ENCODE measurements at regions not wholly inside any gene's neighbourhood (a gene's known extent, or its start where the extent isn't known, plus 50 kb on each side); places are given as distances from the start of the nearest gene placed in this dataset.

DNA sequence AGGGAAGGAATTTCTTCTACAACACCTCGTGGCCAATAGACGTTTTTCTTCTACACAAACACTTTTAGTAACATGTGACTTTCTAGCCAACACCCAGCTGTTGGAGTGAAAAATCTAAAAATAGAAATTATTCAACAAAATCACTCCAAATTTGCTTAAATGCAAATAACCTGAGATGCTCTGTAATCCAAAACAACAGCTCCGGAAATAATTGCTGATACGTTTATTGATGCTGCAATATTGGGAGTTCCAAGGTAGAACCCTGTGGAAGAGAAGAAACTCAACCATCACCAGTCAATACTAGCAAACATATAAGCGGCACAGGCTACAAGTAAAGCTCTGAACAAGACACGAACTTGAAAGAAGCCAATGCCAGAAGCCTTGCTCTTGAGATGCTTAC lies 230.6 kb downstream of the ALDH8A1 start:
- H3K27me3 Mint-ChIP-seq (ENCODE audit: insufficient read depth, unreplicated experiment), result no peaks in the 10 kb centered on the region
- intact Hi-C loops (cut with micrococcal nuclease; ENCODE audit: unreplicated experiment), result no loop called here
- BruUV-seq (replicated peaks), result no TSS peak
- no peaks in the 10 kb centered on the region for H3K4me1 ChIP-seq
- H3K9me3 Mint-ChIP-seq (ENCODE audit: unreplicated experiment), result no peaks in the 10 kb centered on the region
- H3K36me3 Mint-ChIP-seq (ENCODE audit: insufficient read depth, unreplicated experiment), result no peaks in the 10 kb centered on the region
- DNase-seq, result no peak
- POLR2A ChIA-PET, result interaction anchor here (0.6 kb wide), 1 partner anchor 118 kb away, joined by 5 read pairs; no protein-coding TSS in a partner anchor
- H3K36me3 ChIP-seq (ENCODE audit: control insufficient read depth, insufficient read depth, low read length), result no peaks in the 10 kb centered on the region
- no peaks in the 10 kb centered on the region for H3K9me3 ChIP-seq
- no peak overlapping the region for H3K4me3 ChIP-seq (ENCODE audit: low read depth, low read length)
- H3K27me3 ChIP-seq (replicated peaks; ENCODE audit: control insufficient read depth, insufficient read depth, low read length), result no peaks in the 10 kb centered on the region
- TF ChIP-seq, protein P1, sequence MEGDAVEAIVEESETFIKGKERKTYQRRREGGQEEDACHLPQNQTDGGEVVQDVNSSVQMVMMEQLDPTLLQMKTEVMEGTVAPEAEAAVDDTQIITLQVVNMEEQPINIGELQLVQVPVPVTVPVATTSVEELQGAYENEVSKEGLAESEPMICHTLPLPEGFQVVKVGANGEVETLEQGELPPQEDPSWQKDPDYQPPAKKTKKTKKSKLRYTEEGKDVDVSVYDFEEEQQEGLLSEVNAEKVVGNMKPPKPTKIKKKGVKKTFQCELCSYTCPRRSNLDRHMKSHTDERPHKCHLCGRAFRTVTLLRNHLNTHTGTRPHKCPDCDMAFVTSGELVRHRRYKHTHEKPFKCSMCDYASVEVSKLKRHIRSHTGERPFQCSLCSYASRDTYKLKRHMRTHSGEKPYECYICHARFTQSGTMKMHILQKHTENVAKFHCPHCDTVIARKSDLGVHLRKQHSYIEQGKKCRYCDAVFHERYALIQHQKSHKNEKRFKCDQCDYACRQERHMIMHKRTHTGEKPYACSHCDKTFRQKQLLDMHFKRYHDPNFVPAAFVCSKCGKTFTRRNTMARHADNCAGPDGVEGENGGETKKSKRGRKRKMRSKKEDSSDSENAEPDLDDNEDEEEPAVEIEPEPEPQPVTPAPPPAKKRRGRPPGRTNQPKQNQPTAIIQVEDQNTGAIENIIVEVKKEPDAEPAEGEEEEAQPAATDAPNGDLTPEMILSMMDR (IDR thresholded peaks at IDR 0.05; ENCODE audit: insufficient read depth in 1 of 2, low read depth in 1 of 2, low read length in 1 of 2, severe bottlenecking in 1 of 2, unreplicated experiment in 1 of 2), result no peak
- no peak overlapping the region for H3K27ac Mint-ChIP-seq (ENCODE audit: unreplicated experiment)
- no peaks in the 10 kb centered on the region for H3K4me1 Mint-ChIP-seq (ENCODE audit: low read depth, unreplicated experiment)
- CTCF ChIA-PET, result no interaction called here
- no peak overlapping the region for H3K4me3 Mint-ChIP-seq (ENCODE audit: unreplicated experiment)

- H3K27me3 Mint-ChIP-seq (ENCODE audit: insufficient read depth, unreplicated experiment), result no peaks in the 10 kb centered on the region
- Histone ChIP-seq H3K27me3 (replicated peaks; ENCODE audit: control insufficient read depth, insufficient read depth, low read length) (no peaks in the 10 kb centered on the region), H3K4me3 (ENCODE audit: low read depth, low read length) (no peak overlapping the region), H3K9me3 (no peaks in the 10 kb centered on the region), H3K36me3 (ENCODE audit: control insufficient read depth, insufficient read depth, low read length) (no peaks in the 10 kb centered on the region), H3K4me1 (no peaks in the 10 kb centered on the region)
- no peak overlapping the region for H3K4me3 Mint-ChIP-seq (ENCODE audit: unreplicated experiment)
- ChIA-PET CTCF (no interaction called here), POLR2A (no interaction called here)
- TF ChIP-seq, protein P1 (IDR thresholded peaks at IDR 0.05; ENCODE audit: insufficient read depth in 1 of 2, low read depth in 1 of 2, low read length in 1 of 2, severe bottlenecking in 1 of 2, unreplicated experiment in 1 of 2), result no peak
- peaks cover 9% of the 10 kb centered on the region for H3K9me3 Mint-ChIP-seq (ENCODE audit: unreplicated experiment)
- no TSS peak for BruUV-seq (replicated peaks)
- H3K4me1 Mint-ChIP-seq (ENCODE audit: low read depth, unreplicated experiment), result no peaks in the 10 kb centered on the region
- DNase-seq, result no peak
- intact Hi-C loops (cut with micrococcal nuclease; ENCODE audit: unreplicated experiment), result no loop called here
- no peak overlapping the region for H3K27ac Mint-ChIP-seq (ENCODE audit: unreplicated experiment)
- no peaks in the 10 kb centered on the region for H3K36me3 Mint-ChIP-seq (ENCODE audit: insufficient read depth, unreplicated experiment)
These were observed 235.2 kb downstream of the ALDH8A1 start for GRCh38 chr6:134714679-134715078.

GRCh38 chr6:134714113-134714512 lies 235.8 kb downstream of the ALDH8A1 start:
- TF ChIP-seq, protein P1 (IDR thresholded peaks at IDR 0.05; ENCODE audit: insufficient read depth in 1 of 2, low read depth in 1 of 2, low read length in 1 of 2, severe bottlenecking in 1 of 2, unreplicated experiment in 1 of 2), result no peak
- Mint-ChIP-seq H3K9me3 (ENCODE audit: unreplicated experiment) (peaks cover 9% of the 10 kb centered on the region), H3K27ac (ENCODE audit: unreplicated experiment) (no peak overlapping the region), H3K36me3 (ENCODE audit: insufficient read depth, unreplicated experiment) (no peaks in the 10 kb centered on the region), H3K4me1 (ENCODE audit: low read depth, unreplicated experiment) (no peaks in the 10 kb centered on the region), H3K4me3 (ENCODE audit: unreplicated experiment) (no peak overlapping the region), H3K27me3 (ENCODE audit: insufficient read depth, unreplicated experiment) (no peaks in the 10 kb centered on the region)
- intact Hi-C loops (cut with micrococcal nuclease; ENCODE audit: unreplicated experiment), result no loop called here
- POLR2A ChIA-PET, result no interaction called here
- Histone ChIP-seq H3K4me1 (no peaks in the 10 kb centered on the region), H3K4me3 (ENCODE audit: low read depth, low read length) (no peak overlapping the region), H3K36me3 (ENCODE audit: control insufficient read depth, insufficient read depth, low read length) (no peaks in the 10 kb centered on the region), H3K27me3 (replicated peaks; ENCODE audit: control insufficient read depth, insufficient read depth, low read length) (no peaks in the 10 kb centered on the region), H3K9me3 (no peaks in the 10 kb centered on the region)
- BruUV-seq (replicated peaks), result no TSS peak
- DNase-seq, result no peak
- CTCF ChIA-PET, result no interaction called here

All from Caco-2 (cell line).